SK-N-MC (cell line): ENCODE measurements at regions not wholly inside any gene's neighbourhood (a gene's known extent, or its start where the extent isn't known, plus 50 kb on each side); places are given as distances from the start of the nearest gene placed in this dataset.

Source experiments
- EZH2 ChIP-seq: fragments of 200-600 bp; sonication (generic); IDR thresholded peaks from one replicate; pipeline ENCODE4 v1.6.1; 2017; ENCODE audit warnings: antibody characterized with exemption
- POLR2AphosphoS5 ChIP-seq: IDR thresholded peaks from 2 replicates; pipeline ENCODE4 v1.6.1; 2012; ENCODE audit warnings: mild to moderate bottlenecking, low read depth, low read length, borderline replicate concordance

DNA sequence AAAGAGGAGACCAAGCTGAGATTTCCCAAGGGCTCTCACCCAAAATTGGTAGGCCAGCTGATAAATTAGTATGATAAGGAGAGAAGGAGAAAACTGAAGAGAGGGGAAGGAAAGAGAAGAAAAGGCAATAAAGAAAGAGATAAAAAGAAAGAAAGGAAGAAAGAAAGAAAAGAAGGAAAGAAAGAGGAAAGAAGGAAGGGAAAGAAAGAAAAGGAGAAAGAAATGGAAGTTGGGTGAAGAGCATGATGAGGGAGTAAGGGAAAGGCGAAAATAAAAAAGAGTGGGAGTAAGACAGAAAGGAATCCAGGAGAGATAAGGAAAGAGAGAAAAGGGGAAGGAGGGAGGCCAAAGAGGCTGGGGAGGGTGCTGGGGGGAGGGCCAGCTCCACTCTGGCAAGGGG, 95.4 kb downstream of the MRM1 start:
- TF ChIP-seq EZH2 (no peak), POLR2AphosphoS5 (no peak)
